Prostate gland (tissue), 2 donors: ENCODE measurements at regions not wholly inside any gene's neighbourhood (a gene's known extent, or its start where the extent isn't known, plus 50 kb on each side); places are given as distances from the start of the nearest gene placed in this dataset.

Experiments
- DNase-seq: peaks from one replicate; pipeline ENCODE4 v3.0.0-alpha.2; 2019; ENCODE audit warnings: low spot score
- H3K27ac ChIP-seq, 2 donors: fragments of 200-600 bp; sonication (generic); 2 replicates each; pipeline ENCODE4 v1.5.1; 2017 to 2019
- H3K27me3 ChIP-seq: fragments of 200-600 bp; sonication (generic); replicated peaks from 2 replicates; pipeline ENCODE4 v1.5.1; 2019; ENCODE audit not compliant: insufficient read depth
- H3K36me3 ChIP-seq, 2 donors: fragments of 200-600 bp; sonication (generic); 1 replicate in 1 of 2; 2 replicates in 1 of 2; pipeline versions ENCODE4 v1.5.1 to v1.8.1; 2017 to 2019
- H3K4me1 ChIP-seq: fragments of 200-600 bp; sonication (generic); replicated peaks from 2 replicates; pipeline ENCODE4 v1.5.1; 2019
- H3K4me3 ChIP-seq, 2 donors: fragments of 200-600 bp; sonication (generic); 2 replicates each; pipeline ENCODE4 v1.5.1; 2017 to 2019
- H3K9me3 ChIP-seq: fragments of 200-600 bp; sonication (generic); 2 replicates; pipeline ENCODE4 v1.5.1; 2017
- POLR2A ChIP-seq: fragments of 450-650 bp; IDR thresholded peaks from one replicate; pipeline ENCODE4 v1.6.1; 2016; ENCODE audit warnings: antibody characterized with exemption, mild to moderate bottlenecking
- POLR2AphosphoS5 ChIP-seq: sonication (generic); formaldehyde crosslinking; IDR thresholded peaks from one replicate; pipeline ENCODE4 v1.6.1; 2017; ENCODE audit warnings: antibody characterized with exemption
- WGBS: methylation state at CpG from one replicate; pipeline ENCODE4 v1.1.5; 2018; 5-methylcytosine and 5-hydroxymethylcytosine counted together
- intact Hi-C: fragments of 100-400 bp; cut with DNase I; formaldehyde crosslinking; loops from one replicate; pipeline ENCODE4 v1.14.2; 2022
- TF ChIP-seq, protein P1 (sequence below), 4 experiments: fragments of 200-600 bp in 2 of 4; fragments of 450-650 bp in 2 of 4; sonication (generic) in 2 of 4; IDR thresholded peaks; 1 replicate in 3 of 4; 2 replicates in 1 of 4; pipeline ENCODE4 v1.5.1; 2016 to 2019; ENCODE audit warnings: antibody characterized with exemption in 4 of 4, mild to moderate bottlenecking in 2 of 4, moderate library complexity in 2 of 4

DNA sequence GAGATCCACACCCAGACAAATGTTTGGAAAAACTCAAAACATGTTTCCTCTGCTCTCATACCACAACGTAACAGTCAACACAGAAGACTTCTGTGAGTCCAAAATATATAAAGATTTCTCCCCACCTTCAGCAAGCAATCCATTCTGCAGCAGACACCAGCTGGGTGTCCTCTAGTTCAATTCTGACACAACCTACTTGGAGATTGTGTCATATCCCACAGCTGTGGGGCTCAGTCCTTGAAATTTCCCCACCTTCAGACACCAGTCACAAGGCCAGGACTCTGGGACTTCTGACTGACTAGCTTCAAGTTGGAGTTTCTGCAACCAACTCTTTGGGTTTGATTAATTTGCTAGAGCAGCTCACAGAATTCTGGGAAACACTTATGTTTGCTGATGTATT, 244.8 kb upstream of the CDYL start:
- no peaks in the 10 kb centered on the region for H3K9me3 ChIP-seq
- WGBS: 76% methylated on average over 1 of the region's 1 CpG
- no peak overlapping the region for H3K27ac ChIP-seq
- no peaks in the 10 kb centered on the region for H3K27me3 ChIP-seq
- H3K4me3 ChIP-seq: no peak overlapping the region
- no peaks in the 10 kb centered on the region for H3K36me3 ChIP-seq
- TF ChIP-seq, protein P1, sequence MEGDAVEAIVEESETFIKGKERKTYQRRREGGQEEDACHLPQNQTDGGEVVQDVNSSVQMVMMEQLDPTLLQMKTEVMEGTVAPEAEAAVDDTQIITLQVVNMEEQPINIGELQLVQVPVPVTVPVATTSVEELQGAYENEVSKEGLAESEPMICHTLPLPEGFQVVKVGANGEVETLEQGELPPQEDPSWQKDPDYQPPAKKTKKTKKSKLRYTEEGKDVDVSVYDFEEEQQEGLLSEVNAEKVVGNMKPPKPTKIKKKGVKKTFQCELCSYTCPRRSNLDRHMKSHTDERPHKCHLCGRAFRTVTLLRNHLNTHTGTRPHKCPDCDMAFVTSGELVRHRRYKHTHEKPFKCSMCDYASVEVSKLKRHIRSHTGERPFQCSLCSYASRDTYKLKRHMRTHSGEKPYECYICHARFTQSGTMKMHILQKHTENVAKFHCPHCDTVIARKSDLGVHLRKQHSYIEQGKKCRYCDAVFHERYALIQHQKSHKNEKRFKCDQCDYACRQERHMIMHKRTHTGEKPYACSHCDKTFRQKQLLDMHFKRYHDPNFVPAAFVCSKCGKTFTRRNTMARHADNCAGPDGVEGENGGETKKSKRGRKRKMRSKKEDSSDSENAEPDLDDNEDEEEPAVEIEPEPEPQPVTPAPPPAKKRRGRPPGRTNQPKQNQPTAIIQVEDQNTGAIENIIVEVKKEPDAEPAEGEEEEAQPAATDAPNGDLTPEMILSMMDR (IDR thresholded peaks at IDR 0.05): no peak
- no peak for TF ChIP-seq POLR2AphosphoS5
- TF ChIP-seq POLR2A: no peak
- no peak for DNase-seq
- no peaks in the 10 kb centered on the region for H3K4me1 ChIP-seq
- intact Hi-C loops: no loop called here

DNA sequence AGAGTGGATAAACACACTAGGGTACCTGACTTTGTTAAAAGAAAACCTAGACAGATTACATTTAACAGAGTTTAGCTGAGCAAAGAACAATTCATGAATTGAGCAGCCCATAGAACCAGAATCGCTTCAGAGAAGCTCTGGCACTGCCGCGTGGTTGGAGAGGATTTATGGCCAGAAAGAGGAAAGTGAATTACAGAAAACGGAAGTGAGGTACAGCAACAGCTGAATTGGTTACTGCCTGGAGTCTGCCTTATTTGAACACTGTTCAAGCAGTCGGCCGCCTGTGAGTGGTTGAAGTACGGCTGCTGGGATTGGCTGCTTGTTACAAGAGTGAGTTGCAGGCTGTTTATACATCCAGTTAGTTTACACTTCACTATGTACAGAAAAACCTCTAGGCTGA, 253.8 kb upstream of the CDYL start:
- H3K27me3 ChIP-seq: no peaks in the 10 kb centered on the region
- intact Hi-C loops: no loop called here
- no peak overlapping the region for H3K4me3 ChIP-seq
- H3K27ac ChIP-seq: no peak overlapping the region
- H3K9me3 ChIP-seq: no peaks in the 10 kb centered on the region
- WGBS: 81% methylated on average over 7 of the region's 7 CpGs
- H3K36me3 ChIP-seq: no peaks in the 10 kb centered on the region
- H3K4me1 ChIP-seq: no peaks in the 10 kb centered on the region
- TF ChIP-seq POLR2A: no peak
- TF ChIP-seq, protein P1 (IDR thresholded peaks at IDR 0.05): no peak
- no peak for TF ChIP-seq POLR2AphosphoS5
- DNase-seq: no peak

DNA sequence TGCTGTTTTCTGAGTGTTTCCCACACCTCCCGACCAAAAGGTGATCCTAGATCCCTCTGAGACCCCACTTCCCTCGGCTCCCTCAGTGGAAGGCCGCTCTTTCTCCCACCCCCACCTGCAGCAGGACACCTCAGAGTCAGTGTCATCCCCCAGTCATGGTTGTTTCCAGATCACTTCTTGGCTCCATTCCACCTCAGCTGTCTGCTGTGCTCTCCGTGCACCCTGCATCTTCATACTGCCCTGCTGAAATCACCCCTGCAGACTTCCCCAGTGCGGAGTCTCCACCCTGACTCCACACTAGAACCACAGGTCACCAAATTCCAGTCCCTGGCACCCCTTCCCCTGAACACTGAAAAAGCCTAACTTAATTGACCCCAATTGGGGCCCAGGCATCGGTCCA, 255.1 kb upstream of the CDYL start:
- TF ChIP-seq, protein P1 (IDR thresholded peaks at IDR 0.05): no peak
- TF ChIP-seq POLR2A: no peak
- no peak for TF ChIP-seq POLR2AphosphoS5
- WGBS: 76% methylated on average over 6 of the region's 6 CpGs
- intact Hi-C loops: no loop called here

DNA sequence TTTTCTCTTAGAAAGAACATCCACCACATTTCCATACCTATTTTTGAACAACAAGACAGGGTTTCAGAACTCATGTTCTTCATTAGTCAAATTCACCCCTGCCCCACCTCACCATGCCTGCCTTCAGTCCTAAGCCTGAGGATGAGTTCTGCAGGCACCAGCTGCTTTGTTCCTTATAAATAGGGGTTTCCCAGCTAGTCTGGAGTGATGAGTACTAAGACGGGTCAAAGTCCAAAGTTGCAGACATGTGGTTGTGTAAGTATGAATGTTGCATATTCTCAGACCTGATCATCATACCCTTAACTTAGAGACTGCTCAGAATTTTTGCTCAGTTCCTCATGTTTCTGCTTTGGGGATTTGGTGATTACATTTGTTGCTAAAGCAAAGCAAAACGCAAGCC, 257.7 kb upstream of the CDYL start:
- intact Hi-C loops: no loop called here

More for the DNA sequence above, 255.1 kb upstream of the CDYL start:
- DNase-seq: no peak
- H3K36me3 ChIP-seq: no peaks in the 10 kb centered on the region
- H3K27ac ChIP-seq: no peak overlapping the region
- H3K4me1 ChIP-seq: no peaks in the 10 kb centered on the region
- no peaks in the 10 kb centered on the region for H3K9me3 ChIP-seq
- H3K4me3 ChIP-seq: no peak overlapping the region
- H3K27me3 ChIP-seq: no peaks in the 10 kb centered on the region

DNA sequence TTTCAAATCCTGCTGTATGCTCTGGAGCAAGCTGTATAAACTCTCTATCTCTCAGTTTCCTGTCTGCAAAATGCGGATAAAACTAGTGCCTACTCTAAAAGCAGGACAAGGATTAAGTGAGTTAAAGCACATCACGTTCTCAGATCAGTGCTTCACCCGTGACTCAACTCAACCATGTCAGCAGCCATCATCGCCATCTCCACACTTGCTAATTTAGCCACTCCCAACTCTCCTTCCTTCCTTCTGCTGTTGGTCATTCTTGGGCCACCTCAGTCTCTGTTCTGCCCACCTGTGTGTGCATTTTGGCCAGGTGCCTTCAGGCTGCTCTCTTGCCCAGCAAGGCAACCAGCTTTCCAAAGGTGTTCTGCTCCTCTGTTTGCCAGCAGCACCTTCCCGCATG, 260.0 kb upstream of the CDYL start:
- H3K9me3 ChIP-seq: no peaks in the 10 kb centered on the region
- no peaks in the 10 kb centered on the region for H3K27me3 ChIP-seq
- no peak overlapping the region for H3K27ac ChIP-seq
- no peaks in the 10 kb centered on the region for H3K36me3 ChIP-seq
- DNase-seq: no peak
- WGBS: 76% methylated on average over 5 of the region's 5 CpGs
- no peak overlapping the region for H3K4me3 ChIP-seq
- intact Hi-C loops: no loop called here
- TF ChIP-seq, protein P1 (IDR thresholded peaks at IDR 0.05): no peak
- TF ChIP-seq POLR2AphosphoS5: no peak
- no peak for TF ChIP-seq POLR2A
- no peaks in the 10 kb centered on the region for H3K4me1 ChIP-seq

More for the DNA sequence above, 257.7 kb upstream of the CDYL start:
- Histone ChIP-seq H3K27ac (no peak overlapping the region), H3K4me3 (no peak overlapping the region), H3K27me3 (no peaks in the 10 kb centered on the region), H3K9me3 (no peaks in the 10 kb centered on the region), H3K36me3 (no peaks in the 10 kb centered on the region), H3K4me1 (no peaks in the 10 kb centered on the region)
- TF ChIP-seq POLR2A (no peak), POLR2AphosphoS5 (no peak)
- TF ChIP-seq, protein P1 (IDR thresholded peaks at IDR 0.05): no peak
- no peak for DNase-seq
- WGBS: 92% methylated on average over 2 of the region's 2 CpGs
